GM19467 (cell line): ENCODE measurements at regions not wholly inside any gene's neighbourhood (a gene's known extent, or its start where the extent isn't known, plus 50 kb on each side); places are given as distances from the start of the nearest gene placed in this dataset.
"Not testable (repeated sequence)": the region's sequence is repeated elsewhere in the genome, so short reads cannot be mapped to it uniquely, and the experiment has no call there.

Experiments
- ATAC-seq: cut with Tn5 transposase; IDR thresholded peaks from one replicate; pipeline ENCODE4 v1.9.1; 2021; ENCODE audit warnings: mild to moderate bottlenecking, moderate library complexity; ENCODE audit not compliant: unreplicated experiment

GRCh38 chr6:100322886-100323285 lies 141.8 kb downstream of the SIM1 start:
- no peak for ATAC-seq

DNA sequence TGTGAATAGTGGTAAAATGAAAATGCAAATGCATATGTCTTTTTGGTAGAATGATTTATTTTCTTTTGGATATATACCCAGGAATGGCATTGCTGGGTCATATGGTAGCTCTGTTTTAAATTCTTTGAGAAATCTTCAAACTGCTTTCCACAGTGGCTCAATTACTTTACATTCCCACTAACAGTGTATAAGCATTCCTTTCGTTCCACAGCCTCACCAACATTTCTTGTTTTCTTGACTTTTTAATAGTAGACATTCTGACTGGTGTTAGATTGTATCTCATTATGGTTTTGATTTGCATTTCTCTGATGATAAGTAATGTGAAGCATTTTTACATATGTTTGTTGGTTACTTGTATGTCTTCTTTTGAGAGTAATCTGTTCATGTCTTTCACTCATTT lies 144.0 kb downstream of the SIM1 start:
- no peak for ATAC-seq

GRCh38 chr6:100317031-100317430 lies 147.7 kb downstream of the SIM1 start:
- ATAC-seq = no peak

GRCh38 chr6:100314186-100314585 lies 150.5 kb downstream of the SIM1 start:
- ATAC-seq = no peak

DNA sequence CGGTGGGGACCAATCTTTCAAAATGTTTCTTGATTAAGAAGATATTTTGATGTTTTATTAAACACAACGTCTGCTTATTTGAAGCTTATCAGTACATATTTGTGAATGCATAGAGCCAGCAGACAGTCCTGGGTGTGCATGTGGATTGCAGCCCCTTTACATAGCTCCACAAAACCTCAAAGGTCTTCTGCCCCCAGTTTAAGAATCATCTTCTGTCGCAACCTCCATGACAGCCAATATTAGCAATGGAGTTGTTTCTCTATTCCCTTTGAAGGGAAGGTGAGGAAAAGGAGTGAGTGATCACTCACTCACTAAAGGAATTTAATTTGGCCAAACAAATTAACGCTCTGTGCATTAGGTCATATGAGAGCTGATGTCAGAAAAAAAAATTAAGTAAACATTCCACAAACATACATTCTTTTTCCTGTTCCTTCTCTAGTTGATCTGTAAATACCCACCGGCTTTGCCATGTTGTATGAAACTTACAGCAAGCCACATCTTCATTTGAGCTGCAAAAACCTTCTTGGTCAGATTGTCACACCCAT lies 152.9 kb downstream of the SIM1 start:
- ATAC-seq = no peak

- no peak for ATAC-seq
Measured at GRCh38 chr6:100309174-100309573, 155.5 kb downstream of the SIM1 start.

- ATAC-seq = no peak
Measured at GRCh38 chr6:100307561-100307960, 157.2 kb downstream of the SIM1 start.

- no peak for ATAC-seq
Measured at GRCh38 chr6:100305209-100305869, 159.4 kb downstream of the SIM1 start.

DNA sequence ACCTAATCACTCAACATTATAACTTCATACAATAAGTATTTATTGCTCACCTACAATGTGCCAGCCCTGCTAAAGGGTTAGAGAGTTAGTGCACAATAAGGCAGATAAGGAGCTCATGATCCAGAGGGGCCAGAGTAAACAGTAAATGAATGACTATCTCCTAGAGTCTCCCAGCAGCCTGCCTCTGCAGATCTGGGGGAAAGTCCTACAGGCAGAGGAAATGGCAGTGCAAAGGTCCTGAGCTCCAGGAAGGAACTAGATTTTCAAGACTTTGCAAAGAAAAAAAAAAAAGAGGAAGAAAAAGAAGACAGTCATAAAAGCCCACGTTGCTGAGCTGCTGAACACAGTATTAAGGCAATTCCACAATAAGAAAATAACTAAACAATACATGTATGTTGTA lies 160.1 kb downstream of the SIM1 start:
- ATAC-seq = no peak

- ATAC-seq = no peak
Measured at GRCh38 chr6:100301731-100302130, 163.0 kb downstream of the SIM1 start.

DNA sequence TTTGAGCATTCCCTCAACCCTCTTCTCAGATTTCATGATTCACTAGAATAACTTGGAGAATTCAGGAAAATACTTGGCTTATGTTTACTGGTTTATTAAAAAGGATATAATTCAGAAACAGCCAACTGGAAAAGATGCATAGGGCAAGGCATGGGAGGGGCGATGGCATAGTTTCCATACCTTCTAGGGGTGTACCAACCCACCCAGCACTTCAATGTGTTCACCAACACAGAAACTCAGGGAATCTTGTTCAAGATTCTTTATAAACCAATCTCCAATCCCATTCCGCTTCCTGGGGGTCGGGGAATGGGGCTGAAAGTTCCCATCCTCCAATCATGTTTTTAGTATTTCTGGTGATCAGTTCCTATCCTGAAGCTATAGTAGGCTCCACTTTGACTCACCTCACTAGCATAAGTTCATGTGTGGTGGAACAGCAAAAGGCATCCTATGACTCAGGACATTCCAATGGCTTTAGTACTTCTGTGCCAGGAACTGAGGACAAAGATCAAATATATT lies 164.4 kb downstream of the SIM1 start:
- no peak for ATAC-seq

GRCh38 chr6:100296810-100297544 lies 167.7 kb downstream of the SIM1 start:
- ATAC-seq = no peak

GRCh38 chr6:100295172-100295571 lies 169.5 kb downstream of the SIM1 start:
- ATAC-seq = not testable (repeated sequence)

DNA sequence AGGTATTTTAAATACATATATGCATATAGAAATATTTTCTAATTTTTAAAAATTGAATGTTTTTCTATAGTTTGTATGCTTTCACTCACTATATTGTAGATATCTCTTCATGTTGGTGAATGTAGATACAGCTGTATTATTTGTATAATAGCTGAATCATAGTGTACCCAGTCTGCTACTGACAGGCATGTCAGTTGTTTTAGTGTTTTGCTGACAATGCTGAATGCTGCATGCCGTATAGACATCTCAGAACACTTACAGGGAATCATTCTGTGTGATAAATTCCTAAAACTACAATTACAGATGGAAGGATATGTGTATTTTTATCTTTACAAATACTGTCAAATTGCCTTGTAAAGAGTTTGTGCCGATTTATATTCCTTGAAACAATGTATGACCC lies 175.4 kb downstream of the SIM1 start:
- ATAC-seq = no peak

DNA sequence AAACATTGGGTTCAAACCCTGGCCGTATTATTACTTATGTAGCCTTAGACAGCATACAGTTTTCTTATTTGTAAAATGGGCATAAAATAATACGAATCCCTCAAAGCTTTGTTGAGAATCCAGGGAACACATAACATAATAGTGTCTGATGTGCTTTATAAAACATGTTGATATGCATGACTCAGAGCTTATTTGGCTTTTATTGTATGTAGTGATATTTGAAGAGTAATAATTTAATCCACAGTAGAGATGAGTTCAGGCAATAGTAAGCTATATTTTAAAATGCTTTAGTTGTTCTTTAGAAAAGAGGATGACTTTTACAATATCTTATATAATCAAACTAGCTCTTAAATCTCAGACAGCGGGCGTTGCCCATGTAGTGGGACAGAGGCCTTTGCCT lies 176.4 kb downstream of the SIM1 start:
- ATAC-seq = no peak

DNA sequence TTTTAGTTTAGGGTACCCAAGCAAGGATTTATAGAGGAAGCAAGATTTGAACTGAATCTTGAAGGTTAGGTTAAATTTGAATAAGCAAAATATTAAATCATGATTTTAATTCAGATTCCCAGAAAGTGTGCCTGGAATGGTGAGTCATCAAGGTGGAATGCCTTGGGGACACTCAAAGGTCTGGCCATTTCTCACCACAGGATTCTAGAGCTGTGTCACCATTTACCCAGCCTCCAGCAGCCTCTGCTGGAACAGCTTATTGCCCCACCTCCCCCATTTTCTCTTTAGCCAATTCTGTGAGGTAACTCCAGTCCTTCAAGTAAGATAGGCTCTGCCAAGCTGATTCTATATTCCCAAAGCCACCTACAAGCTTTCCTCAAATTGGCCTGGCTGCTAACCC lies 181.4 kb downstream of the SIM1 start:
- ATAC-seq = no peak

DNA sequence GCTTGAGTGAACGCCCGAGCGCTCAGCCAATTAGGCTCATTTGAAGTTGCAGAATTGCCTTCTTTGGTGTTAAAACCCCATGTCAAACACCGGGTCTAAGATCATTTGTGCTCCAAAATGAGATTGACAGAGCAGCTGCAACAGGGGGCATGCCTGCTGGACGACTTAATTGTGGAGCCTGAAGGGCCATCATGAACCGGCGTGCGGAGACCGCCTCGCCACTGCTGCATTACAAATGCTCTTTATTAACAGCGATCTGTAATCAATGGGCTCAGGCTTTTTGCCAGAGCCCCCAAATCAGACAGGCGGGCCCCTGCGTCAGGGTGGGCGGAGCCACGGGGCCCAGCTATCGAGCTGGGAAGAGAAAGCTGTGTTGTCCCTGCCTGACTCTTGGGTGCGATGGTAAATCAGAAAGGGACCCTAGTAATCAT lies 183.2 kb downstream of the SIM1 start:
- ATAC-seq = no peak

DNA sequence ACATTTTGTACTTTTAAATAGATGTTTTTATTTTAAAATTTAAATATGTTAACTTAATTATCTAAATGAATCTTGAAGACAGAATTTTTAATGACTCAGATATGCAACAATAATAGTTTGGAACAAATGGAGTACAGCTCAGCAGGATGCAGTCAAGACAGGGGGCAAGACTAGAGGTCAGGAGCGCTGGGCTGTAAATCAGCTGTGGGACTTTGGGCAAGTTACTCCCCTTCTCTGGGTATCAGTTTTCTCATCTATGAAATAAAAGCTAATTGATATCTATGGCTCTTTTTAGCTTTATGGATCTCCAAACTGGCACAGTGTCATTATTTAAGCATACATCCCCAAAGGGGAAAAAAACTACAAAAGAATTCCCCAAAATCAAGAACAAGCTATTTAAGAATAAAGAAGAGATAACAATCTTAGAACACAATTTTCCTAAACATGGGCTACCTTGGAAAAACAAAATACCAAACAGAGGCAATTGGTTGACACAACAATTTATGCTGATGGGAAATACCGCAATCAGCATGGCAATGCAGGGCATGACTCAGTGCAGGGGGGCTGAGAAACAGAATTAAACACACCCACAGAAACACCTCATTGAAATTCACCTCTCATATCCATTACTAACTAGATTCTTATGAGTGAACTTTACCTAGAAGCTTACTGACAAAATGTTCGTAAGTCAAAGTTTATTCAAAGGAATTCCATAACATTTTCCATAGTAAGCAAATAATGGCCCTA lies 188.2 kb downstream of the SIM1 start:
- ATAC-seq = no peak

DNA sequence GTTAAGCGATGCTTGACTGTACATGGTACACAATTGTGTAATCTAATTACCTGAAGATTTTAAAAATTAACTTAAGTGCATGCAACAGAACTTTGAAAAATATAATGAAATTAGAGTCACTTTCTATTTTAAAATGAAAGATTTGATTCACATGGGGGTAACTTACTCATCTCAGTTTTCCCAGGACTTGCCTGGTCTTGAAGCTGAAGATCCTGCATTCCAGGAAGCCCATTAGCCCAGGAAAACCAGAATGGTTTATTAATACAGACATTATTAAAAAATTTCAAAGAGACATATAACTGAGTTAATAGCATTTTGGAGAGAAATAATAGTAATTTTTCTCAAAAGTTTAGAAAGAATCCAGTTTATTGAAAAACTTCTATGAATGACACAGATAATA lies 190.6 kb downstream of the SIM1 start:
- no peak for ATAC-seq

- no peak for ATAC-seq
Measured at GRCh38 chr6:100271625-100272024, 193.1 kb downstream of the SIM1 start.

- no peak for ATAC-seq
Measured at GRCh38 chr6:100271202-100271601, 193.5 kb downstream of the SIM1 start.
